Muscle layer of colon (tissue), 2 donors: ENCODE measurements at regions not wholly inside any gene's neighbourhood (a gene's known extent, or its start where the extent isn't known, plus 50 kb on each side); places are given as distances from the start of the nearest gene placed in this dataset.
"Not testable (repeated sequence)": the region's sequence is repeated elsewhere in the genome, so short reads cannot be mapped to it uniquely, and the experiment has no call there.

Experiments used
- H3K27ac ChIP-seq: one replicate; pipeline ENCODE4 v1.7.0; 2013; ENCODE audit warnings: low read depth, mild to moderate bottlenecking, low read length, moderate library complexity
- H3K27me3 ChIP-seq, 2 donors: one replicate each; pipeline ENCODE4 v1.7.0; 2013; ENCODE audit warnings: low read length in 2 of 2, mild to moderate bottlenecking in 2 of 2; ENCODE audit not compliant: insufficient read depth in 2 of 2, control insufficient read depth in 1 of 2
- H3K36me3 ChIP-seq: one replicate; pipeline ENCODE4 v1.7.0; 2013; ENCODE audit warnings: mild to moderate bottlenecking, low read length; ENCODE audit not compliant: insufficient read depth
- H3K4me1 ChIP-seq: one replicate; pipeline ENCODE4 v1.7.0; 2013; ENCODE audit warnings: mild to moderate bottlenecking, low read length; ENCODE audit not compliant: insufficient read depth
- H3K4me3 ChIP-seq, 2 donors: one replicate each; pipeline ENCODE4 v1.7.0; 2013; ENCODE audit warnings: low read length in 2 of 2, low read depth in 1 of 2, mild to moderate bottlenecking in 1 of 2, moderate library complexity in 1 of 2
- H3K9ac ChIP-seq: one replicate; pipeline ENCODE4 v1.7.0; 2013; ENCODE audit warnings: low read length
- H3K9me3 ChIP-seq: one replicate; pipeline ENCODE4 v1.7.0; 2013; ENCODE audit warnings: mild to moderate bottlenecking, low read length
- donor health status: abdominal sarcoma.
- donor health status: Adenocarcinoma of cecum.

GRCh38 chr21:31589820-31590219 lies 69.7 kb upstream of the SOD1 start:
- Histone ChIP-seq H3K27ac (no peak overlapping the region), H3K4me3 (no peak overlapping the region), H3K27me3 (no peaks in the 10 kb centered on the region), H3K9me3 (no peaks in the 10 kb centered on the region), H3K4me1 (no peaks in the 10 kb centered on the region), H3K9ac (no peak overlapping the region), H3K36me3 (no peaks in the 10 kb centered on the region)

GRCh38 chr21:31586118-31586517 lies 73.4 kb upstream of the SOD1 start:
- Histone ChIP-seq H3K36me3 (no peaks in the 10 kb centered on the region), H3K9me3 (no peaks in the 10 kb centered on the region), H3K9ac (no peak overlapping the region), H3K27ac (no peak overlapping the region), H3K4me3 (no peak overlapping the region), H3K4me1 (no peaks in the 10 kb centered on the region), H3K27me3 (no peaks in the 10 kb centered on the region)

DNA sequence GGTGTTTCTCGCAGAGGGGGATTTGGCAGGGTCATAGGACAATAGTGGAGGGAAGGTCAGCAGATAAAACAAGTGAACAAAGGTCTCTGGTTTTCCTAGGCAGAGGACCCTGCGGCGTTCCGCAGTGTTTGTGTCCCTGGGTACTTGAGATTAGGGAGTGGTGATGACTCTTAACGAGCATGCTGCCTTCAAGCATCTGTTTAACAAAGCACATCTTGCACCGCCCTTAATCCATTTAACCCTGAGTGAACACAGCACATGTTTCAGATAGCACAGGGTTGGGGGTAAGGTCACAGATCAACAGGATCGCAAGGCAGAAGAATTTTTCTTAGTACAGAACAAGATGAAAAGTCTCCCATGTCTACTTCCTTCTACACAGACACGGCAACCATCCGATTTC lies 75.6 kb upstream of the SOD1 start:
- H3K4me1 ChIP-seq, H3K9ac ChIP-seq, H3K27ac ChIP-seq, H3K4me3 ChIP-seq, H3K36me3 ChIP-seq, H3K9me3 ChIP-seq, H3K27me3 ChIP-seq: not testable (repeated sequence)

- no peaks in the 10 kb centered on the region for H3K36me3 ChIP-seq
- no peaks in the 10 kb centered on the region for H3K27me3 ChIP-seq
- no peak overlapping the region for H3K27ac ChIP-seq
- no peak overlapping the region for H3K9ac ChIP-seq
- no peaks in the 10 kb centered on the region for H3K4me1 ChIP-seq
- no peak overlapping the region for H3K4me3 ChIP-seq
- H3K9me3 ChIP-seq, result no peaks in the 10 kb centered on the region
Measured at GRCh38 chr21:31583498-31583897, 76.0 kb upstream of the SOD1 start.

DNA sequence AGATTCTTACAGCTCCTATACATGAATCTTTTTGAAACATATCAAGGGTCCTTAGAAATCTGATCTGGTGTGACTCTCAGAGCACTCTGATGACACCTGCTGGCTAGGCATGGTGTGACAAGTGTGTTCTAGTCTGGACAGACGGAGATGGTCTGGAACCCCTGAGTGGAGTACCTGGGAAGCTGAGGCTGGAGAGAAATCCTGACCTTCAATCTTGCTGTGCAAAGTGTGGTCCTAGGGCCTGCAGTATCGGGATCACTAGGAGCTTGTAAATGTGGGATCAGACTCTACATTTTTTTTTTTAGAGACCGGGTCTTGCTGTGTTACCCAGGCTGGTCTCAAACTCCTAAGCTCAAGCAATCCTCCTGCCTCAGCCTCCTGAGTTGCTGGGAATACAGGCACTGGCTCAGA lies 78.6 kb upstream of the SOD1 start:
- H3K27ac ChIP-seq, result no peak overlapping the region
- no peaks in the 10 kb centered on the region for H3K4me1 ChIP-seq
- H3K9ac ChIP-seq, result no peak overlapping the region
- H3K4me3 ChIP-seq, result no peak overlapping the region
- no peaks in the 10 kb centered on the region for H3K9me3 ChIP-seq
- H3K27me3 ChIP-seq, result no peaks in the 10 kb centered on the region
- H3K36me3 ChIP-seq, result no peaks in the 10 kb centered on the region

DNA sequence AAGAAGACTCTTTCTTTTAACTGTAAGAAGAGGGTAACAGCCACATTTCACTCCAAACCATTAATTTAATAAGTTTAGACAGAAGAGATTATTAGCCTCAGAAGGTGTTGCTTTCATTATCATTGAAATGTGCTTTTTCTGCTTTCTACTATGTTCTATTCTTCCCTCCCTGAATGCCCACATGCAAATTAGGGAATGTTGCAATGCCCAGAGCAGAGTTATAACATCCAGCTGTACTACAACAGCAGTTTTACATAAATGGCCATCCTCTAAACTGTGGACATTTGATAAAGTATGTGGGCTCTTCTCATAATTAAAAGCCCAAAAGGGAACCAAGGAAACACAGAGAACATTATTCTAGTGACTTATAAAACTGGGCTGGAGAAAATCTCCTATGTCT lies 82.2 kb upstream of the SOD1 start:
- H3K27ac ChIP-seq, result no peak overlapping the region

GRCh38 chr21:31576428-31576827 lies 83.1 kb upstream of the SOD1 start:
- Histone ChIP-seq H3K27ac (no peak overlapping the region), H3K27me3 (no peaks in the 10 kb centered on the region), H3K36me3 (no peaks in the 10 kb centered on the region), H3K9ac (no peak overlapping the region), H3K9me3 (no peaks in the 10 kb centered on the region), H3K4me3 (no peak overlapping the region), H3K4me1 (no peaks in the 10 kb centered on the region)

More for the DNA sequence above, 82.2 kb upstream of the SOD1 start:
- Histone ChIP-seq H3K9ac (no peak overlapping the region), H3K4me1 (no peaks in the 10 kb centered on the region), H3K9me3 (no peaks in the 10 kb centered on the region), H3K27me3 (no peaks in the 10 kb centered on the region), H3K4me3 (no peak overlapping the region), H3K36me3 (no peaks in the 10 kb centered on the region)

DNA sequence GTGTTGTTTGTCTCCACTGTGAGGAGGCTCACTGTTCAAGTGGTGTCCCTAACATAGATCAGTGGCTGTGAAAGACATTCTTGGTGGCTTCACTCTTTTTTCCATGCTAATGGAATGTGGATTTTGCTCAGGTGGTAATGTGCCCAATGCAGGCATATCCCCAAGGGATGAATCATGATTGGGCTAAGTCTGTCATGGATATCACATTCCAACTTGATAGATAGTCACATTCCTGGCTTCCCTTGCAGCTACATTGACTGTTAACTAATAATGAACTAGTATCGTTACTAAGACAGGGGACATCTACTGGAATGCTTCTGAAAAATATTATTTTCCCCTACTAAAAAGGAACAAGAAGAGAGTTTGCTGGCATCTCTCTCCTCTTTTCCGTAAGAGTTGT lies 86.3 kb upstream of the SOD1 start:
- no peak overlapping the region for H3K4me3 ChIP-seq
- no peak overlapping the region for H3K27ac ChIP-seq
- no peak overlapping the region for H3K9ac ChIP-seq
- H3K9me3 ChIP-seq, result no peaks in the 10 kb centered on the region
- H3K36me3 ChIP-seq, result no peaks in the 10 kb centered on the region
- no peaks in the 10 kb centered on the region for H3K27me3 ChIP-seq
- H3K4me1 ChIP-seq, result no peaks in the 10 kb centered on the region

DNA sequence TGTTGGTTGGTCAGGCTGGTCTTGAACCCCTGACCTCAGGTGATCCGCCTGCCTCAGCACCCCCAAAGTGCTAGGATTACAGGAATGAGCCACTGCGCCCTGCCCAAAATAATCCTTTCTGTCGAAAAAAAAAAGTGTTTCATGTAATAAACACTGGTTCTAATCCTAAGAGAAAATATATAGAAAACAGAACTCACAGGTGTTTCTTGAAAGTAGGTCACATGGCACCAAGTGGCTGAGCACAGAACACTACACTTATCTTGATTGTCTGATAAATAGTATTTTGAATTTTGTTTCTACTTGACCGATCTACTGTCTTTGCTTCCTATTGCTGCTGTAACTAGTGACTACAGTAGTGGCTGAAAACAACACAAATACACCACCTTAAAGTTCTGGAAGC lies 87.6 kb upstream of the SOD1 start:
- H3K4me1 ChIP-seq, result no peaks in the 10 kb centered on the region
- H3K4me3 ChIP-seq, result no peak overlapping the region
- H3K36me3 ChIP-seq, result no peaks in the 10 kb centered on the region
- no peaks in the 10 kb centered on the region for H3K27me3 ChIP-seq
- no peaks in the 10 kb centered on the region for H3K9me3 ChIP-seq
- no peak overlapping the region for H3K27ac ChIP-seq
- H3K9ac ChIP-seq, result no peak overlapping the region

GRCh38 chr21:31570824-31571566 lies 88.5 kb upstream of the SOD1 start:
- Histone ChIP-seq H3K4me3 (no peak overlapping the region), H3K27me3 (no peaks in the 10 kb centered on the region), H3K27ac (no peak overlapping the region), H3K9me3 (no peaks in the 10 kb centered on the region), H3K9ac (no peak overlapping the region), H3K36me3 (no peaks in the 10 kb centered on the region), H3K4me1 (no peaks in the 10 kb centered on the region)

- Histone ChIP-seq H3K9ac (no peak overlapping the region), H3K27me3 (no peaks in the 10 kb centered on the region), H3K36me3 (no peaks in the 10 kb centered on the region), H3K27ac (no peak overlapping the region), H3K4me3 (no peak overlapping the region), H3K4me1 (no peaks in the 10 kb centered on the region), H3K9me3 (no peaks in the 10 kb centered on the region)
Measured at GRCh38 chr21:31566611-31567010, 92.9 kb upstream of the SOD1 start.

DNA sequence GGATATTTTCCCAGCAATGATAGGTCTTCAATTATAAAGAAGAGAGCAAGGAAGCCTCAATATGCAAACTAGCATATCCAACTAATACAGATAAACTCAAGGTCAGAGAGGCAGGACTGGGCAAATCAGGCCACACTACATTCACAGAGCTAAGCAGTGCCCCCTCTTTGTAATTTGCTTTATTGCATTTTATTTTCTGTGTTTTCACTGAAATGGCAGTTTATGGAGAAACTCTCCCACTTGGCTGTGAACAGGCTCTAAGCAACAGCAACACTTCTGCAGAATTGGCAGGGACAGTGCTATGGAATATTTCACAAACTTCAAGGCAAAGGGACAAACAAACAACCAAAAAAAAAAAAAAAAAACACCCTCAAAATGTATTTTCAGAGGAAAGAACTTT lies 93.4 kb upstream of the SOD1 start:
- Histone ChIP-seq H3K9ac (no peak overlapping the region), H3K27me3 (no peaks in the 10 kb centered on the region), H3K4me3 (no peak overlapping the region), H3K27ac (no peak overlapping the region), H3K36me3 (no peaks in the 10 kb centered on the region), H3K4me1 (no peaks in the 10 kb centered on the region), H3K9me3 (no peaks in the 10 kb centered on the region)
